IMR-90 (cell line): ENCODE measurements at regions not wholly inside any gene's neighbourhood (a gene's known extent, or its start where the extent isn't known, plus 50 kb on each side); places are given as distances from the start of the nearest gene placed in this dataset.

Experiments used
- BHLHE40 ChIP-seq: fragments of 150-350 bp; IDR thresholded peaks from 2 replicates; pipeline ENCODE4 v1.6.1; 2016; ENCODE audit warnings: mild to moderate bottlenecking, low read depth, low read length
- CHD1 ChIP-seq: IDR thresholded peaks from 2 replicates; pipeline ENCODE4 v1.6.1; 2012; ENCODE audit warnings: low read depth, low read length, improper control_type of control experiment
- MAZ ChIP-seq: IDR thresholded peaks from 2 replicates; pipeline ENCODE4 v1.6.1; 2012; ENCODE audit warnings: low read depth, mild to moderate bottlenecking, low read length, improper control_type of control experiment, moderate library complexity, borderline replicate concordance
- MXI1 ChIP-seq: IDR thresholded peaks from 2 replicates; pipeline ENCODE4 v1.6.1; 2012; ENCODE audit warnings: low read depth, mild to moderate bottlenecking, low read length, moderate library complexity, borderline replicate concordance
- NFE2L2 ChIP-seq: fragments of 150-350 bp; IDR thresholded peaks from 2 replicates; pipeline ENCODE4 v1.6.1; 2016; ENCODE audit warnings: low read depth, mild to moderate bottlenecking, low read length
- POLR2A ChIP-seq: IDR thresholded peaks from 2 replicates; pipeline ENCODE4 v1.6.1; 2012; ENCODE audit warnings: mild to moderate bottlenecking, low read depth, low read length
- RAD21 ChIP-seq: IDR thresholded peaks from 2 replicates; pipeline ENCODE4 v1.6.1; 2012; ENCODE audit warnings: low read length, improper control_type of control experiment
- RCOR1 ChIP-seq: IDR thresholded peaks from 2 replicates; pipeline ENCODE4 v1.6.1; 2012; ENCODE audit warnings: mild to moderate bottlenecking, low read length, improper control_type of control experiment; ENCODE audit not compliant: insufficient replicate concordance
- RFX5 ChIP-seq: IDR thresholded peaks from 2 replicates; pipeline ENCODE4 v1.8.0; 2012; ENCODE audit warnings: low read depth, mild to moderate bottlenecking, low read length, moderate library complexity
- SMC3 ChIP-seq: fragments of 150-350 bp; IDR thresholded peaks from 2 replicates; pipeline ENCODE4 v1.6.1; 2016; ENCODE audit warnings: low read depth, mild to moderate bottlenecking, antibody characterized with exemption, low read length, moderate library complexity
- USF2 ChIP-seq: fragments of 150-350 bp; IDR thresholded peaks from 2 replicates; pipeline ENCODE4 v1.6.1; 2017; ENCODE audit warnings: mild to moderate bottlenecking, antibody characterized with exemption, low read length, low read depth
- TF ChIP-seq, protein P1 (sequence below): conservative IDR thresholded peaks from 2 replicates; pipeline ENCODE4 v1.5.1; 2012; ENCODE audit warnings: mild to moderate bottlenecking, low read depth, low read length, improper control_type of control experiment
- TF ChIP-seq, protein P2 (sequence below): fragments of 150-350 bp; IDR thresholded peaks from 2 replicates; pipeline ENCODE4 v1.6.1; 2016; ENCODE audit warnings: low read depth, mild to moderate bottlenecking, low read length, moderate library complexity, borderline replicate concordance

DNA sequence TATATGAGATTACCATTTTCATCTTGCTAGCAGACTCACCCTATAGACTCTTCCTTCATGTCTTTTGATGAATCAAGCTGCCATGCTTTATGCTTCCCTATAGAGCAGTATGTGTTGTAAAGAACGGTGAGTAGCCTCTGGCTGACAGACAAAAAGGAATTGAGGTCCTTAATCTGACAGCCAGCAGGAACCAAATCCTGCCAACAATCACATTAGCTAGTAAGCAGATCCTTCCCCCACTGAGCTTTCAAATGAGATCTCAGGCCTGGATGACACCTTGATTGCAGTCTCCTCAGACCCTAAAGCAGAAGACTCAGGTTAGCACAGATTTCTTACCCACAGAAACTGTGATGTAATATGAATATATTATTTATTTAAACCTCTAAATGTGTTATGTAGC lies 577.0 kb downstream of the CDH11 start:
- TF ChIP-seq, protein P1, sequence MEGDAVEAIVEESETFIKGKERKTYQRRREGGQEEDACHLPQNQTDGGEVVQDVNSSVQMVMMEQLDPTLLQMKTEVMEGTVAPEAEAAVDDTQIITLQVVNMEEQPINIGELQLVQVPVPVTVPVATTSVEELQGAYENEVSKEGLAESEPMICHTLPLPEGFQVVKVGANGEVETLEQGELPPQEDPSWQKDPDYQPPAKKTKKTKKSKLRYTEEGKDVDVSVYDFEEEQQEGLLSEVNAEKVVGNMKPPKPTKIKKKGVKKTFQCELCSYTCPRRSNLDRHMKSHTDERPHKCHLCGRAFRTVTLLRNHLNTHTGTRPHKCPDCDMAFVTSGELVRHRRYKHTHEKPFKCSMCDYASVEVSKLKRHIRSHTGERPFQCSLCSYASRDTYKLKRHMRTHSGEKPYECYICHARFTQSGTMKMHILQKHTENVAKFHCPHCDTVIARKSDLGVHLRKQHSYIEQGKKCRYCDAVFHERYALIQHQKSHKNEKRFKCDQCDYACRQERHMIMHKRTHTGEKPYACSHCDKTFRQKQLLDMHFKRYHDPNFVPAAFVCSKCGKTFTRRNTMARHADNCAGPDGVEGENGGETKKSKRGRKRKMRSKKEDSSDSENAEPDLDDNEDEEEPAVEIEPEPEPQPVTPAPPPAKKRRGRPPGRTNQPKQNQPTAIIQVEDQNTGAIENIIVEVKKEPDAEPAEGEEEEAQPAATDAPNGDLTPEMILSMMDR: no peak
- no peak for TF ChIP-seq USF2
- no peak for TF ChIP-seq RCOR1
- TF ChIP-seq POLR2A: no peak
- TF ChIP-seq RAD21: no peak
- TF ChIP-seq BHLHE40: no peak
- no peak for TF ChIP-seq NFE2L2
- TF ChIP-seq, protein P2, sequence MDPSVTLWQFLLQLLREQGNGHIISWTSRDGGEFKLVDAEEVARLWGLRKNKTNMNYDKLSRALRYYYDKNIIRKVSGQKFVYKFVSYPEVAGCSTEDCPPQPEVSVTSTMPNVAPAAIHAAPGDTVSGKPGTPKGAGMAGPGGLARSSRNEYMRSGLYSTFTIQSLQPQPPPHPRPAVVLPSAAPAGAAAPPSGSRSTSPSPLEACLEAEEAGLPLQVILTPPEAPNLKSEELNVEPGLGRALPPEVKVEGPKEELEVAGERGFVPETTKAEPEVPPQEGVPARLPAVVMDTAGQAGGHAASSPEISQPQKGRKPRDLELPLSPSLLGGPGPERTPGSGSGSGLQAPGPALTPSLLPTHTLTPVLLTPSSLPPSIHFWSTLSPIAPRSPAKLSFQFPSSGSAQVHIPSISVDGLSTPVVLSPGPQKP: no peak
- TF ChIP-seq MXI1: no peak
- TF ChIP-seq SMC3: no peak
- no peak for TF ChIP-seq CHD1
- TF ChIP-seq MAZ: no peak
- TF ChIP-seq RFX5: no peak
